ENCODE measurements at regions not wholly inside any gene's neighbourhood (a gene's known extent, or its start where the extent isn't known, plus 50 kb on each side); places are given as distances from the start of the nearest gene placed in this dataset.

DNA sequence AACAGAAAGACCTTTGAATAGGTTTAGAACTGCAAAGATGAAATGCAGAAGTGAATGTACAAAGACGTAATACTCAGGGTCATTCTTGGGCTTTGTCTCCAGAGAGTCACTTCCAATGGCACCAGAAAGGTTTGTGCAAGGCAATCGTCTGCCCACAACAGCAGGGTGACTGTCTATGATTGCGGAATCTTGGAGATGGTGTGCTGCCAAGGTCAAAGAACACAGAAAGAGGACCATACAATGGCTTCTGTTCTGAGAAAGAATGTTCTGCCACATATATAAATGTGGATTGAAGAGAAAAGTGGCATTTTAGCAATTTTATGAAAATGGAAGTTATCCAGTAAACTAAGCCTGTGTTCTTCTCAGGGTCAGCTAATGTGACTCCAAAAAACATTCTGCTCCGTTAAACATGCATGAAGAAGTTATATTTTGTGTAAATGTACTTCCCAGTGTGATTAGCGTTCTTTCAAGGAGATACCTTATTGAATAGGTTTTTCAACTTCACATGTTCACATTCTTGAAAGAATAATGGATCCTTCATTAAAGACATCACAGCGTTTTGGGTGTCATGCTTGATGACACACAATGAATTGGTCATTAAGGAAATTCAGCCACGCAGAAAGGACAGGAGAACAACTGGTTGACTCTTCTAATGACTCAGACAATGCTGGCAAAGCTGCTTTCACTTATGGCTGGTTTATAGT is 73.4 kb upstream of the CDH6 start:
- TF ChIP-seq, protein P1, sequence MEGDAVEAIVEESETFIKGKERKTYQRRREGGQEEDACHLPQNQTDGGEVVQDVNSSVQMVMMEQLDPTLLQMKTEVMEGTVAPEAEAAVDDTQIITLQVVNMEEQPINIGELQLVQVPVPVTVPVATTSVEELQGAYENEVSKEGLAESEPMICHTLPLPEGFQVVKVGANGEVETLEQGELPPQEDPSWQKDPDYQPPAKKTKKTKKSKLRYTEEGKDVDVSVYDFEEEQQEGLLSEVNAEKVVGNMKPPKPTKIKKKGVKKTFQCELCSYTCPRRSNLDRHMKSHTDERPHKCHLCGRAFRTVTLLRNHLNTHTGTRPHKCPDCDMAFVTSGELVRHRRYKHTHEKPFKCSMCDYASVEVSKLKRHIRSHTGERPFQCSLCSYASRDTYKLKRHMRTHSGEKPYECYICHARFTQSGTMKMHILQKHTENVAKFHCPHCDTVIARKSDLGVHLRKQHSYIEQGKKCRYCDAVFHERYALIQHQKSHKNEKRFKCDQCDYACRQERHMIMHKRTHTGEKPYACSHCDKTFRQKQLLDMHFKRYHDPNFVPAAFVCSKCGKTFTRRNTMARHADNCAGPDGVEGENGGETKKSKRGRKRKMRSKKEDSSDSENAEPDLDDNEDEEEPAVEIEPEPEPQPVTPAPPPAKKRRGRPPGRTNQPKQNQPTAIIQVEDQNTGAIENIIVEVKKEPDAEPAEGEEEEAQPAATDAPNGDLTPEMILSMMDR (IDR thresholded peaks at IDR 0.05) = no peak
- TF ChIP-seq POLR2AphosphoS5 (IDR thresholded peaks at IDR 0.05; ENCODE audit: insufficient read depth in 1 of 2, low read depth in 1 of 2) (no peak), POLR2A (IDR thresholded peaks at IDR 0.05) (no peak)
